HEK293 (cell line): ENCODE measurements at regions not wholly inside any gene's neighbourhood (a gene's known extent, or its start where the extent isn't known, plus 50 kb on each side); places are given as distances from the start of the nearest gene placed in this dataset.

Source experiments
- CTCF ChIP-seq: fragments of 450-650 bp; formaldehyde crosslinking; IDR thresholded peaks from 2 replicates; pipeline ENCODE4 v1.5.1; 2016; ENCODE audit warnings: missing biosample characterization, missing genetic modification characterization
- MZF1 ChIP-seq: fragments of 450-650 bp; formaldehyde crosslinking; IDR thresholded peaks from 2 replicates; pipeline ENCODE4 v1.5.1; 2017; ENCODE audit warnings: missing biosample characterization, missing genetic modification characterization, borderline replicate concordance
- SCRT1 ChIP-seq: fragments of 450-650 bp; formaldehyde crosslinking; IDR thresholded peaks from 2 replicates; pipeline ENCODE4 v1.5.1; 2016; ENCODE audit warnings: missing biosample characterization, missing genetic modification characterization, borderline replicate concordance
- TSHZ1 ChIP-seq: fragments of 450-650 bp; formaldehyde crosslinking; IDR thresholded peaks from 2 replicates; pipeline ENCODE4 v1.5.1; 2016; ENCODE audit warnings: missing biosample characterization, missing genetic modification characterization, borderline replicate concordance
- ZBTB48 ChIP-seq: fragments of 450-650 bp; formaldehyde crosslinking; IDR thresholded peaks from 2 replicates; pipeline ENCODE4 v1.5.1; 2016; ENCODE audit warnings: missing biosample characterization, missing genetic modification characterization
- ZNF792 ChIP-seq: fragments of 450-650 bp; formaldehyde crosslinking; IDR thresholded peaks from 2 replicates; pipeline ENCODE4 v1.5.1; 2016; ENCODE audit warnings: missing biosample characterization, missing genetic modification characterization

GRCh38 chr1:58312971-58313563 is 233.5 kb downstream of the OMA1 start:
- TF ChIP-seq CTCF (no peak), MZF1 (tag by site-specific recombination) (no peak), SCRT1 (tag by site-specific recombination) (no peak), TSHZ1 (tag by site-specific recombination) (no peak), ZBTB48 (tag by site-specific recombination) (no peak), ZNF792 (tag by site-specific recombination) (no peak)
